IMR-90 (cell line): ENCODE measurements at regions not wholly inside any gene's neighbourhood (a gene's known extent, or its start where the extent isn't known, plus 50 kb on each side); places are given as distances from the start of the nearest gene placed in this dataset.

Experiments used
- MAZ ChIP-seq: IDR thresholded peaks from 2 replicates; pipeline ENCODE4 v1.6.1; 2012; ENCODE audit warnings: low read depth, mild to moderate bottlenecking, low read length, improper control_type of control experiment, moderate library complexity, borderline replicate concordance
- MXI1 ChIP-seq: IDR thresholded peaks from 2 replicates; pipeline ENCODE4 v1.6.1; 2012; ENCODE audit warnings: low read depth, mild to moderate bottlenecking, low read length, moderate library complexity, borderline replicate concordance
- POLR2A ChIP-seq: IDR thresholded peaks from 2 replicates; pipeline ENCODE4 v1.6.1; 2012; ENCODE audit warnings: mild to moderate bottlenecking, low read depth, low read length
- RAD21 ChIP-seq: IDR thresholded peaks from 2 replicates; pipeline ENCODE4 v1.6.1; 2012; ENCODE audit warnings: low read length, improper control_type of control experiment
- RFX5 ChIP-seq: IDR thresholded peaks from 2 replicates; pipeline ENCODE4 v1.8.0; 2012; ENCODE audit warnings: low read depth, mild to moderate bottlenecking, low read length, moderate library complexity
- SMC3 ChIP-seq: fragments of 150-350 bp; IDR thresholded peaks from 2 replicates; pipeline ENCODE4 v1.6.1; 2016; ENCODE audit warnings: low read depth, mild to moderate bottlenecking, antibody characterized with exemption, low read length, moderate library complexity
- TF ChIP-seq, protein P1 (sequence below): conservative IDR thresholded peaks from 2 replicates; pipeline ENCODE4 v1.5.1; 2012; ENCODE audit warnings: mild to moderate bottlenecking, low read depth, low read length, improper control_type of control experiment
- TF ChIP-seq, protein P2 (sequence below): fragments of 150-350 bp; IDR thresholded peaks from 2 replicates; pipeline ENCODE4 v1.6.1; 2017; ENCODE audit warnings: mild to moderate bottlenecking, antibody characterized with exemption, low read length, low read depth

DNA sequence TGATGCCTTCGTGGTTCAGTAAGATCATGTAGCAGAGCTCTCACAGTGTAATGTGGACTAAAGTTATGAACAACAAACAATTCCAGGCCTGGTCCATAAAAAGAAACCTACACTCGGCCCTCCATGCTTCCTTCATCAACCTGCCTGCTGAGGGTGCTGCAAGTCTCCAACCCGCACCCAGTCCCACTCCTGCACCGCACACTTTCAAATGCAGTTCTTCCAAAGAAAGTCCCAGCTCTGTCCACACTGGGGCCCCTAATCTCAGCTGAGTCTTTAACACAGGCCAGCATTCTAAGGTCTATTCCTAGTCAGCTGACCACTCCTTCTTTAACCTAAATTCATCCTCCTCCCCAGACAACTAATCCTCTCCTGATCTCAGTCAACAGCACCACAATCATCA lies 71.5 kb upstream of the NR5A2 start:
- TF ChIP-seq POLR2A (no peak), RFX5 (no peak), MXI1 (no peak), RAD21 (no peak), MAZ (no peak), SMC3 (no peak)
- TF ChIP-seq, protein P1, sequence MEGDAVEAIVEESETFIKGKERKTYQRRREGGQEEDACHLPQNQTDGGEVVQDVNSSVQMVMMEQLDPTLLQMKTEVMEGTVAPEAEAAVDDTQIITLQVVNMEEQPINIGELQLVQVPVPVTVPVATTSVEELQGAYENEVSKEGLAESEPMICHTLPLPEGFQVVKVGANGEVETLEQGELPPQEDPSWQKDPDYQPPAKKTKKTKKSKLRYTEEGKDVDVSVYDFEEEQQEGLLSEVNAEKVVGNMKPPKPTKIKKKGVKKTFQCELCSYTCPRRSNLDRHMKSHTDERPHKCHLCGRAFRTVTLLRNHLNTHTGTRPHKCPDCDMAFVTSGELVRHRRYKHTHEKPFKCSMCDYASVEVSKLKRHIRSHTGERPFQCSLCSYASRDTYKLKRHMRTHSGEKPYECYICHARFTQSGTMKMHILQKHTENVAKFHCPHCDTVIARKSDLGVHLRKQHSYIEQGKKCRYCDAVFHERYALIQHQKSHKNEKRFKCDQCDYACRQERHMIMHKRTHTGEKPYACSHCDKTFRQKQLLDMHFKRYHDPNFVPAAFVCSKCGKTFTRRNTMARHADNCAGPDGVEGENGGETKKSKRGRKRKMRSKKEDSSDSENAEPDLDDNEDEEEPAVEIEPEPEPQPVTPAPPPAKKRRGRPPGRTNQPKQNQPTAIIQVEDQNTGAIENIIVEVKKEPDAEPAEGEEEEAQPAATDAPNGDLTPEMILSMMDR, result no peak
- TF ChIP-seq, protein P2, sequence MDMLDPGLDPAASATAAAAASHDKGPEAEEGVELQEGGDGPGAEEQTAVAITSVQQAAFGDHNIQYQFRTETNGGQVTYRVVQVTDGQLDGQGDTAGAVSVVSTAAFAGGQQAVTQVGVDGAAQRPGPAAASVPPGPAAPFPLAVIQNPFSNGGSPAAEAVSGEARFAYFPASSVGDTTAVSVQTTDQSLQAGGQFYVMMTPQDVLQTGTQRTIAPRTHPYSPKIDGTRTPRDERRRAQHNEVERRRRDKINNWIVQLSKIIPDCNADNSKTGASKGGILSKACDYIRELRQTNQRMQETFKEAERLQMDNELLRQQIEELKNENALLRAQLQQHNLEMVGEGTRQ, result no peak
